GM18519 (cell line): ENCODE measurements at regions not wholly inside any gene's neighbourhood (a gene's known extent, or its start where the extent isn't known, plus 50 kb on each side); places are given as distances from the start of the nearest gene placed in this dataset.

Source experiments
- ATAC-seq: cut with Tn5 transposase; IDR thresholded peaks from one replicate; pipeline ENCODE4 v1.9.1; 2021; ENCODE audit warnings: mild to moderate bottlenecking, moderate library complexity; ENCODE audit not compliant: unreplicated experiment, low FRiP score

DNA sequence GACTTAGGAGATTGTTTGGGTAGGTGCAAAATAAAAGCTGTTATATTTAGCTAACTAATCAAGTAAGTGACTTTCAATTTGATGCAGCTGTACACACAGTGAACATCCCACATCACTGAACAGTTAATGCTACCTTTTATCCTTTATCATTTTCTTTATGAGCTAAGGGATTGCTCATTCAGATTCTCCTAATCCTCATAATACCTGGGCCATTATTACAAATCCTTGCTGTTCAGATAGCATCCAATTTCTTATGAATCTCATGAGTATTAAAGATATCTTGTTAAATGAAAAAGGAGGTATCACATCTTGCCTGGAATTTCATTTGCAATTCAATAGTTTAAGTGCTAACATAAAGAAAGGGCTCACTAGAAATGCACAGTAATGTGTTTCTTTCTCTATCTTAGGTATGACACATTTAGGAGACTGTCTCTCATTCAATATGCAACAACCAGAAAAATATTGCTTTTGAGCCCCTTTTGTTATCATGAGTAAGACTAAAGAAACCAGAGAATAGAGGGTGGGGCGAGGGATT lies 918.5 kb downstream of the CBLN2 start:
- no peak for ATAC-seq

DNA sequence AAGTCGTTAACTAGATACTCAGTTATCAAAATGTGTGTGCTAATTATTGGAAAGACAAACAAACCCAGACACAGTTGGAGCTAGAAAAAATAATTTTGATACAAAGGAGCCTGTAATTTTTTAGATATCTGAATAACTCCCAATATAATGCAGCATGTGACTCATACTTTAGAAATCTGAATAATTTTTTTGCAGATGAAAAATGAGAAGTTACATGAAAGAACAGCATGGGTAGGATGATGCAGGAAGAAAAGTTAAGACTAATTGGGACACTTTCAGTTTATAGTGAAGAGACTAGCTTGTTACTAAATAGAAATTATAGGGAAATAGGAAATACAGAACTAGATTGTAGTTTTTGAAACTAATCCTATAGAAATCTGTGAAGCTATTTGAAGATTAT lies 945.8 kb downstream of the CBLN2 start:
- ATAC-seq, result no peak

DNA sequence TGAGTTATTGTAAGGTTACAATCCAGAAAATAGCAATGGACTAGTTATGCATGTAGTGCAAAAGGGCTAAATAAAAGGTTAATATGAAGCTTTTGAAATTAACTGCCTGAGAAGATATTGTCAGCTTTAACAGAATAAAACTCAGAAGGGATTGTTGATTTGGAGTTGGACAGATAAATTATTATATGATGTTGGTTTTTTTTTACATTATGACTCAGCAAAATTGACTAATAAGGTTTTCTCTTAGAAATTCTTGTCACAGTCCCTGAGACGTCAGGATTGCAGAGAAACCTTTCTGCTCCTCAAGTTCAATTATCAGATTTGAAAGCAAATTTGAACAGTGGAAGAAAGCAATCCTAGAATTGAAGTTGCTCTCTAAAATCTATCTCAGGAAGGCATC lies 946.9 kb downstream of the CBLN2 start:
- no peak for ATAC-seq

DNA sequence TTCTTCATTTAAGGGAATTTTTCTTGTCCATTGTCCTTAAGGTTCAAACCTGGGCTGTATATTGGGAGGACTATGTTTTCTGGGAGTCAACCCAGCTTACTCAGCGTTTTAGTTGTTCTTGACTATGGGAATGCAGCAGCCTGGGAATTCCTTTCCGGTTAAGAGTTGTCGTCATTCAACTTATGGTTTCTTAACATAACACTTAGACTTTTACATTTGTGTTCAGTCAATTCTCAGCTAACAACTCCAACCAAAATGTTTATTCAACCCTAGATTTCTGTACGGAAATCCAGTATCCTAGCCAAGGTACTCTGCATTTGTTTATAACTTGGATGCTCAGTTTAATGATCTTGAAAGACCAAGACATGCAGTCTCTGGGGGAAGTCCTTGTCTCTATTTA lies 960.9 kb downstream of the CBLN2 start:
- no peak for ATAC-seq

DNA sequence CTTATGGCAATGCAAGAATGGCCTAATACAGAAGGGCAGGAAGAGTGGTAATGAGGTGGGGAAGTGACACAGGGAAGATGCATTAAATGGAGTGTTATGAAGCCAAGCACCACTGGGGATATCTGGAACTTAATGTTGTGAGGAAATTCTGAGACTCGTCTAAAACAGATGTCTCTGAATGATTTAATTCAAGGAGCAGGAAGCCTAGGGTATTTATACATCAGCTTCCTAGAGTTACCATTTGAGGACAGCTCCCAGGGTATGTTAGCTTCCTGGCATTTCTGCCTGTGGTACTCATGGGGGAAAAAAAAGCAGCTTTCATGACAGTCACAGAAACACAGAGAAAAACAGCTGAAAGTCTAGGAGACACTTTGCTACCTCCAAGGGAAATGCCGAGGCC lies 989.5 kb downstream of the CBLN2 start:
- ATAC-seq, result no peak

DNA sequence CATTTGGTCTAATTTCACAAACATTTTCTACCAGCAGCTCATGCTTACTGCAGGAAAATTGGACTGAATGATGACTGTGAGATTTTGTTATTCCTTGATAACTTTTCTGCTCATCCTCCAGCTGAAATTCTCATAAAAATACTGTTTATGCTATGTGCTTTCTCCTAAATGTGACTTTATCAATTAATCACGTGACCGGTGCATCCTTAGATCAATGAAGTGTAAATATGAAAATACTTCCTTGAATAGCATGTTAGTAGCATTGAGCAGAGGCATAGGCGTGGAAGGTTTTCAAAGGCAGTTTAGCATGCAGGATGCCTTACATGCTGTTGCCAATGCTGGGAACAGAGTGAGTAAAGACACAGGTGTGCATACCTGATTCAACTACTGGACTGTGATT lies 1002.5 kb downstream of the CBLN2 start:
- ATAC-seq, result no peak

DNA sequence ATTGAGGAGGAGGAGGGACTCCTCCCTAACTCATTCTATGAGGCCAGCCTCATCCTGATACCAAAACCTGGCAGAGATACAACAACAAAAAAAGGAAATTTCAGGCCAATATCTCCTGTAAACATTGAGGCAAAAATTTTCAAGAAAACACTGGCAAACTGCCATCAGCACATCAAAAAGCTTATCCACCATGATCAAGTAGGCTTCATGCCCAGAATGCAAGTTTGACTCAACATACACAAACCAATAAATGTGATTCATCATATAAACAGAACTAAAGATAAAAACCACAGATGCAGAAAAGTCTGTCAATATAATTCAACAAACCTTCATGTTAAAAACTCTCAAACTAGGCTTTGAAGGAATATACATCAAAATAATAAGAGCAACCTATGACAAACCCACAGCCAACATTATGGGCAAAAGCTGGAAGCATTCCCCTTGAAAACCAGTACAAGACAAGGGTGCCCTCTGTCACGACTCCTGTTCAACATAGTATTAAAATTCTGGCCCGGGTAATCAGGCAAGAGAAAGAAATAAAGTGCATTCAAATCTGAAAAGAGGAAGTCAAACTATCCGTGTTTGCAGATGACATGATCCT lies 1014.3 kb downstream of the CBLN2 start:
- no peak for ATAC-seq

DNA sequence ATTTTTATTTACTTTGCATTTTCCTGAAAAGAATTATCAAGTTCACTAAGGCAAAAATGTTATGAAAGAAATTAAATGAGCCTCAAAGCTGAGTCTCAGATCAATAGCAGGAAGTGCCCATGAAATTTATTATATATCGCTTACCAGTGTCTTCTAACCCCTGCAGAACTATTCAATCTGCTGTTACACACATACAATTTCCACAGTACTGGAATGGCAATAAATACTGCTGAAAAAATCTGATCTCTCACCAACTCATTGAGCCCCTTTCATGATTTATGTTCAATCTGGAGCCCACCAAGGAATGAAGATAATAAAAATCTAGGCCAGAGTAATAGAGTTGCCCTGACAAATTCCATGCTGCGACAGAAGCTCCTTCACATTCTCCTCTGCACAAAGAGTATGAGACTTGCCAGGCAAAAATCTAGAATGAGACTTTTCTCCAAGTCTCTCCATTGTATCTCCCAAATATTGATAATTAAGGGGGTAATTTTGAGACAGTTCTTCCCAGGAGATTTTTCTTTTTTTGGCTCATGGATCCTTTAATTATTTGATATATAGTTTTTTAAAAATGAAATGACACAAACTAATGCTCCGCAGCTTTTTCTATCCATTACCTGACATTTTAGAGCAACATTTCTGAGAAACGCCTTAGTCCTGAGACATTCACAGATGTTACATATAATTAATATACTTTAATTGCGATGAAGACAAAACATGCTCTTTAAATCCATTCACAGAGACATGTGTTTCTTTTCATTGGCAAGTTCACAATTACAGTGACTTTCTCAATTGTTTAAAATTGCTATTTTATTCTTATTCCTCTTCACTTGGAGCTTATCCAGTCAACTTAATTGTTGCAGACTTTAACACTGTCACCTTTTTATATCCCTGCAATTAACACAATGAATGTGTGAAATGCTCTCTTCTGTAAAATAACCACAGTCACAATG lies 1020.4 kb downstream of the CBLN2 start:
- ATAC-seq, result no peak

DNA sequence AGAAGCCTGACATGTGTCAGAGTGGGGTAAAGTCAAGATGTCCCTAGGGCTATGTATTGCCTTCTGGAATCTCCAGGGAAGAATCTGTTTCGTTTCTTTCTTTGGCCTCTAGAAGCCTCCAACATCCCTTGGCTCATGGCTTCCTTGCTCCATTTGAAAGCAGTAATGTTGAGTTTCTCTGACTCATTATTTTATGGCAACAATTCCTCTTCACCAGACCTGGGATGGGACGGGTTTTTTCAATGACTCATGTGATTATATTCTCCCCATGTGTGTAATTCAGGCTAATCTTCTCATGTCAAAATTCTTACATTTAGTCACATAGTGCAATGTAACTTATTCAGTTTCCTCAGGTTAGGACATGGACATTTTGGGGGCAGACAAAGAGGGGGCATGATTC lies 1038.6 kb downstream of the CBLN2 start:
- no peak for ATAC-seq

DNA sequence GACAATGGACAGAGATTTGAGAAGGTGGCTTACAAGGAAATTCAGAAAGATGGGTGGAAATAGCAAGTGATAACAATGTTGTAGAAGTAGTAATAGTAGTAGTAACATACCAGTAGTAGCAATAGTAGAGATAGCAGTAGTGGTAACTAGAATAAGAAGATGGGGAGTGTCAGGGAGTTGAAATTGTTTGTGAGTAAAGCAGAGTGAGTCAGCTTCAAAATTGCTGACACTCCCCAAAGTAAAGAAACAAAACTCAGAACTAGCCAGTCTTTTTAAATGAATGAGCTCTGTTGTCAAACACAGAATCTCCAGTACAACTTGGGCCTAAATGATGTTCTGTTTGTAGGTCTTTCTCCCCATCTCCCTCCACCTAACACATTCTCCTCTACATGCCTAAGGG lies 1040.9 kb downstream of the CBLN2 start:
- ATAC-seq, result no peak

DNA sequence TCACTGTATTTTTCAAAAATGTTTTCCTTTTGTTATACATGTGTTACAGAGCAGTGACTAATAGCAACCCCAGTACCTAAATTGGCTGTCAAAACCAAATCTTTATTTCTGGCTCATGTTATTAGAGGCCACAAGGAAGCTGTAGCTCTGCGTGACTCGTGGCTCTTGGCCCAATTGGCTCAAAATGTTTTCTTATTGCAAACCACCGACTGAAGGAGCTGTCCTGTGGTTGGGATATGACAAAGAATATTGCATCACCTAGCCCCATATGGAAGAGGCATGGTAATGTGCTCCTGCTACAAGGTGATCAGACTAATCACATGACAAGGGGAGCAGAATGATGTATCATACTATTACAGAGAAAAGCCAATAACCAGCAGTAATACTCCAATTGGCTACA lies 1058.5 kb downstream of the CBLN2 start:
- ATAC-seq, result no peak

DNA sequence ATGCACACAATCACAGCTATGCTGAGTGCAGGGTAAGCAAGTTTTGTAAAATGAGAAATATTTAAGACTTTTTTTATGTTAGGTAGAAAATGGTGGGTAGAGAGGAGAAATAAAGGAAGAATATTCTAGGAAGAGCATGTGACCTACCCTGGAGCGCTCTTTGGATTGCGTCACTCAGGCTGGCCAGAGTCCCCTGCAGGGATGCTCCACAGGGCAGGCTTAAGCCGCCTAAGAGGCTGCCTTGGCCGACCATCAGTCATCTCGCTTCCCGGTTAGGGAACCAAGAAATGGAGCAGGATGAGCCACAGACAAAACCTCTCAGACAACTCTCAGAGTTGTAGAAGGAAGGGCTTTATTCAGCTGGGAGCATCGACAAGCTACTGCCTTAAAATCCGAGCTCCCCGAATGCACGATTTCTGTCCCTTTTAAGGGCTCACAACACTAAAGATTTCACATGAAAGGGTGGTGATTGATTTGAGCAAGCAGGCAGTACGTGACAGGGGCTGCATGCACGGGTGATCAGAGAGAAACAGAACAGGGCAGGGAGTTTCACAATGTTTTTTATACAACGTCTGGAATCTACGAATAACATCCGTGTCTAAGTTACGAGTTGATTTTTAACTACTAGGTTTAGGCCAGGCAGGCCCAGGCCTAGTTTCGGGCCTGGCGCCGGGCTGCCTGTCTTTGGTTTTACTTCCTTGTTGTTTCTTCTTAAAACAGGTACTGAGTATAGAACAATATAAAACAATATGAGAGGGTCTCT lies 1072.0 kb downstream of the CBLN2 start:
- ATAC-seq, result no peak

DNA sequence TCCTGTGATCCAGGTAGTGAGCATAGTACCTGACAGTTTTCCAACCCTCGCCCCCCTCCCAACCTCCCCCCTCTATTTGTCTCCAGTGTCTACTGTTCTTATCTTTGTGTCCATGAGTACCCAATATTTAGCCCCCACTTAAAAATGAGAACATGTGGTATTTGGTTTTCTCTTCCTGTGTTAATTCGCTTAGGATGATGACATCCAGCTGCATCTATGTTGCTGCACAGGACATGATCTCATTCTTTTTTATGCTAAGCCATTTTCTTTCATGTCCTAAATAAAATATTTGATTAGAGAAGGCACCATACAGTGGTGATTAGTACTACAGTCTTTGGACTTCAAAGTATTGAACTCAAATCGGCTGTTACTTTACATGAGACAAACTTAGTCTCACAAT lies 1087.9 kb downstream of the CBLN2 start:
- no peak for ATAC-seq

DNA sequence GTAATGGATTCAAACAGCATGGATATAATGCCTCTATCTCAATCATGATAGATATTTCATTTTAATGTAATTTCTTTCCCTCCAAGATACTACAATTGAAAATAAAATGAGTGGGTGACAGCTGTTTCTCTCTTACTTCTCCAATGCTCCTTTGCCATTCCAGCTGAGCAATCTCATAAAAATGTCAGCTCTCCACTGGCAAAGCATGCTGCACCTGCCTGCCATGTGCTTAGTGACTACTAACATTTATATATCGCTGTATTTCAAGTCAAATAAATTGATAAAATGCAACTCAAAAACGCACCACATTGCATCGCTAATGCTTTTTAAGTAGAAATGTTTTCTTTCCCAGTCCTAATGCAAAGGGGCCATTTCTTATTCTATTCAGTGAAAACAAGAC lies 1093.9 kb downstream of the CBLN2 start:
- ATAC-seq, result no peak

DNA sequence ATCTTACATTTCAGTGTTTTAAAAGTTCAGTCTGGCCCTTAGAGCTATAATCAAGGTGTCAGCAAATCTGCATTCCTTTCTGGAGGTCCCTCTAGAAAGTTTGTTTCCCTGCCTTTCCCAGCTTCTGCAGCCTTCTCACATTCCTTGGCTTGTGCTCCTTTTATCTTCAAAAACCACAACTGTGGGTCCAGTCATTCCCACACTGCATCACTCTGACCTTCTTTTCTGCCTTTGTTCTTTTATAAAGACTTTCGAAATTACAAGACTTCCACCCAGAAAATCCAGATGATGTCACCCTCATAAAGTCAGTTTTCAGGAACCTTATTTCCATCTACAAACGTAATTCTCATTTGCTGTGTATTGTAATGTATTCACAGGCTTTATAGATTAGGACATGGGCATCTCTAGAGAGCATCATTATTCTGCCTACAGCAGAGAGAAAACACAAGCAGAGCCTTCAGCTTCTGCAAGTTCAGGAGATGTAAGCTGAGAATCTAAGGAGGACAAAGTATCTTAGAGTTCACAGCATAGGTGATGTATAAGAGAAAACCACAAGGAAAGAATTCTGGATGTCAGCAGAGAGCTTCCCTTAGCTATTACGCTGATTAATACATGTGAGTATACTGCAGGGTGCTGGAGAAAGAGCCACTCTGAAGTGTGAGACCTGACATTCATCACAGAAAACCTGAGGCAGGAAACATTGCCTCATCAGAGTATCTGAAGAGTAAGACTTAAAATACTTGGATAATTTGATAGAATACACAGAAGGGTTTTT lies 1100.2 kb downstream of the CBLN2 start:
- no peak for ATAC-seq

DNA sequence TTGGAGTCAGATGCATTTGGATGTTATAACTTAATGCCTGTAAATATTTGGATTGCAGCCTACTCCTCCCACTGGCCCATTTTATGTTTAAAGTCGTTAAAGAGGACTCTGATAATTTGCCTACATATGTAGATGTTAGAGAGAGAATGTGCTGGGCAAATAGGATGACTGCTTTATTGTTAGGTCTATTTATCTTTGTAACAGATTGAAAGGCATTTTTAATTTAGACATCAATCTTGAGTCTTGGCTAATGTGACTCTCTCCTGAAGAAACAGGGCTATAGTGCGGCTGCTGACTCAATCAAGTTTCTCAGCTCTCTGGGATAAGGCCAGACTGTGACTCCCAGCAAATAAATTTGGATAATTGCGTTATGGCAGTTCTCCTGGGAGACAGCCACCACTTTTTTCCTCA lies 1101.4 kb downstream of the CBLN2 start:
- no peak for ATAC-seq

DNA sequence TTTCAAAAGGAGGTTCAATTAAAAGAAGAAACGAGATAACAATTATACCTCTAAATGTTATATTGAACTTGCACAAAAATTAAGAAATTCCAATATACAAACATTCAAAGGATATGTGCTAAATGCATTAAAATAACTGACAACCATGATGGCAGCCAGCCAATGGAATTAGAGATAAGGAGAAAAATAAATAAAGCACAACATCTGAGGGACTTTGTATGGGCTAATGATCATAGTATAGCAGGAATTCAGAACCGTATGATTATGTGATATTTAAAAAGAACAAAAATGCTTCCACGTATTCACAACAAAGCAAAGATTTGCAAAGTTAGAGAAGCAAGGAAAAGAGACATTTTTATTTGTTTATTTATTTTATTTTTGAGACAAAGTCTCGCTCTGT lies 1103.0 kb downstream of the CBLN2 start:
- ATAC-seq, result no peak

DNA sequence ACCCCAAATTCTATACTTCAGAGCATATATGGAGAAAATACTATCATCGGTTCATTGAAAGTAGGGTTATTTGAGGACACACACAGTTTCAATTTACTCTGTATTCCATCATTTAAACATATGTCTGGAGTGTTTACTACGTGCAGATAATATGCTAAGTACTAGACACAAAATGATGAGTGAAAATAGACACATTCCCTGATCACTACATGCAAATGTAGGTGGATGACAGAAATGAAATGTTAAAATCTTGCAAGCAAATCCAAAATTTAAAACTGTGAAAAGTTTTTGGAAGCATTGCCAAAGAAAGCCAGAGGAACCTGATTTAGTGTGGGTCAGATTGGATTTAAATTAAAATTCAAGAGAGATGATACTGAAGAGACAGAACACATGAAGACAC lies 1106.6 kb downstream of the CBLN2 start:
- ATAC-seq, result no peak

DNA sequence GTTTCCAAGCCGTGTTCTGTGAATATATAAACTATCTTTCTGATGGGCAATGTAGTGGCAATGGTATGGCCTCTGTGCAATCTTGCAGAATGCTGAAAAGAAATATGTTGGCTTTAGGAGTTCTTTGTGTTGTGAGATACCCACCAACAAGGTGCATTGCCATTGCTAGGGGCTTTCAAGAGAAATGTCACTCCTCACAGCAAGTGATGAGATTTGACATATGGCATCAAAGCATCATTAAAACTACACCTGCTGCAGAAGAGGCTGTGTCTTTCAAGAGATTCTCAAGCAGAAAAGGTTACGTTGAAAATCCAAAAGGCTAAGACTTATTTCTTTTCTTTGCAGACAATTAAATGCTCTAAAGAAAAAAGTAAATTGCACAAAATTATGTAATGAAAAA lies 1110.8 kb downstream of the CBLN2 start:
- no peak for ATAC-seq

DNA sequence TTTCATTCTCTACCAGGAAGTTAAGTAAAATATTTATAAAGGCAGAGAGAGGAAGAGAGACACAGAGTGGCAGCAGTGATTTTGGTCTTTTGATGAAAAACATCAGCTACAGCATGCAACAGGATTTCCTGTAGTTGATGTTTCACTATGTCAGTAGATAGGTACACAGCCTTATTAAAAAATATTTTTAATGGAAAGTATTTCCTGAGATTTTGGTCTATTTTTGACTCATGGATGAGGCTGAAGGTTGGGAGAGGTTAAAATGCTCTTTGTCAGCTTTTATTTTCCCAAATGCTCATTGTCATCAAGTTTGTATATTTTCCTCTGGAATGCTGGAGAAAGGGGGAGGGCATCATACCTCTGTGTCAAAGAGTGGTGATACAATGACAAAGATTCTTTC lies 1112.5 kb downstream of the CBLN2 start:
- ATAC-seq, result no peak
